HG02938 (cell line): ENCODE measurements at regions not wholly inside any gene's neighbourhood (a gene's known extent, or its start where the extent isn't known, plus 50 kb on each side); places are given as distances from the start of the nearest gene placed in this dataset.

Source experiments
- ATAC-seq: cut with Tn5 transposase; IDR thresholded peaks from one replicate; pipeline ENCODE4 v1.9.1; 2021; ENCODE audit warnings: mild to moderate bottlenecking, moderate library complexity; ENCODE audit not compliant: unreplicated experiment

DNA sequence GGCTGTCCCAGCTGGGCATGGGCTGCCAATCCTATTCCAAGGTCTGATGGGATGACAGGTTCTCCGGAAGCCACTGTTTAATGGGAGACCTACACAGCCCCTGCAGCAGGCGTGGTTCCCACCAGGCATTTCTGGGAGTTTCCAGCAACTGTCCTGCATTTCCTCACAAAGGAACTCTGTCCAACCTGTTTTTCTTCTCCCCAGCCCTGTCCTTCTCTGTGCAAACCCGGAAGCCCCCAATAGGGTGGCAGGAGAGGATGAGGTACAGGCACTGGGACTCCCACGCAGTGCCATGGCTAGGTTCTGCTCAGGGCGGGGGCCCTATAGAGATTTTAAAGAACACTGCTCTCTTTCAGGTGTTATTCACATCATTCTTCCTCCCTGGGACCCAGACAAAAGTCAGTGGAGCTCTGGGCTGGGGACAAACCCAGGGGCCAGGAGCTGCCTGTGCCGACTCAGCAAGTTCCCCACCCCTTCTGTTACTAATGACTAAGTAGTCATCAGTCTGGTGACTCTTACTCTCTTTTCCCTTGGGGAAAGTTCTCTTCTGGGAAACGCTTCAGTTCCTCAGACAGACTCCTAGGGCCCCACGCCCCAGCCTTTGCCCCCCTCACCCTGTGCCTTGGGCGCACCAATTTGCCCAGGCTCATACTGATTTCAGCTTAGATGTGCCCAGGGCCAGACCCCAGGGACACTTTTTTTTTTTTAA lies 97.7 kb downstream of the CD47 start:
- no peak for ATAC-seq

DNA sequence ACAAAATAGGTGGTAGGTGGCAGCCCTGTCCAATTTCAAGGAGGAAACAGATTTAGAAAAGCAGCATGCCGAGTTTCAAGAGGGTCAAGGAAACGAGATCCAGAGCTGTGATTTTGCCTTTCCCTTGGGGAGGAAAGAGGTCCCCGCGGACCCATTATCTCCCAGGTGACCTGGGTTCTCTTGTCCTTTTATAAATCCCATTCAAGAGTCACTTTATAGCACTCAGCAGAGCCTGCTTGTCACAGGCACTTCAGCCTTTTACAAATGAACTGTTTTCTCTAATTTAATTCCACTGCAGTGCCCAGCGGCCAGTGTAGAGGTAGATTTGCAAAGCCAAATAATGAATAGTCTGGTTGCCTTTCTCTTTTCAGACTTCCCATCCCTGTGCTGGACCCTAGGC lies 99.9 kb downstream of the CD47 start:
- ATAC-seq: no peak

DNA sequence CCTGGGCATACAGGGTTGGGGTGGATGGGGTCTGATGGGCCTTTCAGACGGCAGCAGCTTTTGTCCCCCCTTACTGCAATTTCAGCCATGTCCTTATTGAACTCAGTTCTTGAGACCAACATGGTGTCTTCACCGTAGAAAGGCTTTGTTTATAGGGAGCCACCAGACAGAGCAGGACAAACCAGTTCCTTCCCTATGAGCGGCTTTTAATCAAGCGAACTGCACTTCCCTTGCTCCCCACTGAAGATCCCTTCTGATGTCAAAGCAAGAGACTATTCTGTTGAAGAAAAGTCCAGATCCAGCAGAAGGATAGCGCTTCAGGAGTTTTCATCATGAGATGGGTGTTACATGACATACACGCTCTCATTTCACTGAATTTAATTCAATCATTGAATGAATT lies 100.4 kb downstream of the CD47 start:
- no peak for ATAC-seq

DNA sequence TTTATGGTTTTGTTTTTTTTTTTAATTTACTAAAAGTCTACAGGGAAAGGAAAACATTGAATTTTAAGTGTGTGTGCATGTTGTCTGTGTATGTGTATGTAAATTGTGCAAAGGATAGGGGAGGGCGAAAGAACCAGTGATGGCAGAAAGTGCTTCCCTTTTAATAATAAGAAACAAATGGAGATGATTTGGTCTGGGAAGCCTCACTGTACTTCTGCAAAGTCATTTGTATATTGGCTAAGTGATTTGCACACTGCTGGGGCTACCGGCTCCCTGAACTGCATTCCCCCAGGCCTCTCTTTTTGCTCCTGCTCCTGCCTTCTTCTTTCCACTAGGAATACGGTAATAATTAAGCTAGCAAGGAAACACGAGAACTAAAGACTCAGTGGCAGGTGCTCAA lies 101.2 kb downstream of the CD47 start:
- ATAC-seq: no peak

DNA sequence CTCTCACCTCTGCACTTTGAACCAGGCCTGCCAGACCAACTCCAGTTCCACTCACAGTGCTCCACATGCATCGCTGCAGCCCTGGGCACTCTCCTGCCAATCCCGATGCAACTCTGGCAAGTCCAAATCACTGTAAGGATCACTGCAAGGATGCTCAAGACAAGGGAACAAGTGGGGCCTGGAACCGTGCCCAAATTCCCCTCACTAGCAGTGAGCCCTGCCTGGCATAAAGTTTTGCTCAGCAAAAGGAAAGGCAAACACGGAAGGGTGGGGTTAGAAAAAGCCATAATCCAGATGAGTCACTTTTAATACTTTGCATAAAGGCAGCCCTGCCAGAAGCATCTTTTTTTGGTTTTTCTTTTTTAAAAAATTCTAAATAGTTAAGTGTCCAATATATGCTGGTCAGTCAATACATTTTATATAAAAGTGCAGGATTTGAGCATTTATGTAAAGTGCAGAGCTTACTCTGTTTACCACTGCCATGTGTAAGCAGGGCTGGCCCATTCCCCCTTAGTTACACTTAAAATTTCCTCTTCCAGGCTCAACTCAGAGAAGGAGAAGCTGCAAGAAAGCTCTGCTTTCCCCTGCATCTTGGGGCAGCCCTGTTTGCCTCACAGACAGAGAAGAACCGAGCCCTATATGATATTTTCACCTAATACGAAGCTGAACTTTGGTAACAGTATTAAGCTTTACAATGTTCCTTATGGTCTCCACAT lies 102.2 kb downstream of the CD47 start:
- no peak for ATAC-seq

DNA sequence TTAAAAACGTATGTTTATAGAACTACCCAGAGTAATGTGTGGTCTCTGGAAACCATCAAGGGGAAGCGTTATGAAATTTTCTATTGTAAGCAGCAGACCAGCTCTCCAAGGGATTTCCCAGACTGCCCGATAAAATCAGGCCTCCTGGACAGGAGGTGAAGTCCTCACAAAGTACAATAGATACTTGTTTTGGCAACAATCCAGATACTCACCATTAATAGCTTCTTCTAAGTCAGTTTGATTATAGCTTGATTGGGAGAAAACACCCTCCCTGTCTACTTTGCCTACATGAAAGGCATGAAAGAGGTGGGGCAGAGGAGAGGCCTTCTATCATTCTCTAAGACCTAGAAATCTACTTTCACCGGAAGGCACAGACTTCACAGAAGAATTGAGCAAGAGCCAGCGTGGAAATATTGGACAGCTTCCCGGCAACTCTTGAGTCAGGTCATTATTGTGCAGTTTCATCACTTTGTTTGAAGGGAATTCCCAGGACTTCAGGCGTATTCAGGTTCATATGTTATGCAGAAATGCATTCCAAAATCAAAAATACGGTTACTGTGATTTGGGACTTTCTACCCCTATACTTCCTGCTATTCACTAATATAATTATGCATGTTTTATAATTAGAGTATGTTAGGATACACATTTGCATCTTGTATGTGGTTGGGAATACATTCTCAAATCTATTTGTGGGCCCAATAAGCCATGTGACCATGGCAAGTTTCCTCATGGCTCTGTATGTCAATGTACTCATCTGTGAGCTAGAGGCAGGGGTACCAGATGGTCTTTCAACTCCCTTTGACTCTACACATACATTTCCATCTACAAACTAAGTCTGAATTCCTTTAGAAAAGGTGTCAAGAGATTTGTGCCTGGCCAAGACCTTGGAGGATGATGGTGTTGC lies 103.5 kb downstream of the CD47 start:
- ATAC-seq: no peak

DNA sequence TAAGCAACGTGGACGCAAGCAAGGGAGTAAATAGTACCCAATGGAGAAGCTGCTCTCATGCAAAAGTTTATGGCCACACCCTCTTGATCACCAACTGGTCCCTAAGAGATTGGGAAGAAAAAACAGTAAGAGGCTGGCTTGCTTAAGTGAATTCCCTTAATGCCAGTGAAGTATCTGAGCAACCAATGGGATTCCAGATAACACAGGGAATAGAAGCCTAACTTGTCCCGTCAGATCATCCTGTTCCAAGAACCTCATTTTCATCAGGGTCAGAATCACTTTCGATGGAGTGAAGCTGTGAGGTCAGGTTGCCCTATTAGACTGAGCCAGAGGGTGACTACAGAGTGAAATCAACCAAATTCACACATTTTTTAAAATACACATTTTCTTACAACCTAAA lies 104.3 kb downstream of the CD47 start:
- ATAC-seq: no peak

DNA sequence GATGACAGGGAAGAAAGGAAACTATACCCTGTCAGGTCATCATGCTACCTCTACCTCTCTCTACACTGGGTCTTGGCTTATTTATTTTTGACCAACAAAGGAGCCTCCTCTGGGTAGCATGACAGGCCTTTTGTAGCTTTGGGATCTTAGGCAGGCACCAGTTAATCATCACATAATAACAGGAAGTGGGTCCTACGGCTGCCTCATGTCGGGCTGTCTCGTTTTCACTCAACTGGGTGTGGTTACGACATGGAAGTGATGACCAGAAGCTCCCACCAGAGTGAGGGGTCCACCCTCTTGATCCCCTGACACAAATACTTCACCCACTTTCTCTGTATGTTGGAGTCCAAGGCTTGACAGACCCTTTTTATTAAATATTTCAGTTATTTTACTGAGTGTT lies 105.3 kb downstream of the CD47 start:
- peak; percentile 99 for ATAC-seq

DNA sequence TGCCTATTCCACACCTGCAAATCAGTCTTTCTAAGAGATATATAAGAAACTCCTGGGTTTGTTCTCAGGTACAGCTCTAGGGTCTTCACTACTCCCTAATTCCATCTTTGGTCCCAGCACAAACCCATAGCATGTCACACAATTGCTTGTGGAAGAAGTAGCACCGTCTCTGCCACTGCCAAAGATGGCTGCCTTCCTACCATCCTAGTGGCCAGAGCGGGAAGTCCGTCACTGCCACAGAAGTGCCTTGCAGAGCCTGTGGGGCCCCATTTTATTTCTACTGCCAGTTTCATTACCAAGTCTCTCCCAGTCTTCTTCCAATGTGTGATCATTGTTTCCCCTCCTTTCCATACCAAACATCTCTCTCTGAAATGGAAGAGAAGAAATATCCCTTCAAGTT lies 107.6 kb downstream of the CD47 start:
- no peak for ATAC-seq

DNA sequence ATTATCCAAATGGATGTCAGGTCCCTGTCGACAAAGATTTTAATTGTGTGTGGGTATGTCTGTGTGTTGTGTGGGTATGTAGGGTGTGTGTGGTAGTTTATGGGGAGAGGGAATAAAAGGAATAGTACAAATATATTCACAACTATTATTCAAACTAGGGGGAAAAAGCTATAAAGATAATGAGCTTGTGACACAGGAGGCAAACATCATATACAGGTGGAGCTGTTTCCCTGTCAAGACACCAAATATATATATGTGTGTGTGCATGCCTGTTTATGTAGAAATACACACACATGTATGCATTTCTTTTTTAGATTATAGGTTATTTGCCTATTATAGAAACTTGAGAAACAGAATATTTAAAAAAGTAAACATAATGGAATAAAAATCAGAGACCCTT lies 108.7 kb downstream of the CD47 start:
- ATAC-seq: no peak

DNA sequence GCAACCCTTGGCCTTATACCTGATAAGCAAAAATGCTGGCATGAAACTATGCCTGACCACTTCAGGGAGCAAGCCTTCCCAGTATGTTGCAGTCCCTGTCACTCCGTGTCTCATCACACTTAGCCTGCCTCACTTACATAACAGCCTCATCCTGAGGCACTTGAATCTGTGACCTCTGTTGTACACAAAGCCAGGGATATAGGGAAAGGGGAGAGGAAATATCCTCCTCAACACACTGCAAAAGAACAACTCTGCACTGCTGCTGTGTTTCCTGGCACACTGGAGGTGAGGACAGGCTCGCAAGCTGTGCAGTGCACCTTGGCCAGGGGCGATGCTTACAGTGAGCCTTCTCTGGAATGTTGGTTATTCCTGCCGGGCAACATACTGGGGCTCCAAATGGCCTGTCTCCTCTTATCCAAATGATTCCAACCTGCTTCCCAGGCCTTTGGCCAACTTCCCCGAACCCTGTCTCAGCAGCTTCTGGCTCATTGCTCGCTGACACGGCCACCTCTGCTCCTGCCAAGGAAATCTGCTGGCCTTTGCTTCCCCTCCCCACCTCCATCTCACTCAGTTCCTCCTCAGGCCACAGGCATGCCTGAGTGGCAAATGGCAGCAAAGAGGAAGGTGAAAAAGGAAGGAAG lies 109.2 kb downstream of the CD47 start:
- no peak for ATAC-seq

DNA sequence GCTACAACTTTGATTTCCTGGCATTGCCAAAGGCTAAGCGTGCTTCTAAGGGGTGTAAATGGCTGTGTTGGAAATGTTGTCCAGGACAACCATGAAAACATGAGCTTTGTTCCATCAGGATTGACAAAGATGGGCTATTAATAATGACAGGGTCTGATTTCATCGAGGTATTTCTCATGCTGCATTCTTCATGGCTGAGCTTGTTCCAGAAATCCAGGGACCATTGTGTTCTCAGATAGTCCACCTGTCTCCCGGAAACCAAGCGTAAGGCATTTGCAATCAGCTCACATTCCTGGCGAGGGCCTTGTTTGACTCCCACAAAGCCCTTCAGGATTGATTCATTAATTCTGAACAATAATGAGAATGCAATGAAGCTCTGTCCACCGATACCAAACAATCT lies 111.3 kb downstream of the CD47 start:
- ATAC-seq: no peak

DNA sequence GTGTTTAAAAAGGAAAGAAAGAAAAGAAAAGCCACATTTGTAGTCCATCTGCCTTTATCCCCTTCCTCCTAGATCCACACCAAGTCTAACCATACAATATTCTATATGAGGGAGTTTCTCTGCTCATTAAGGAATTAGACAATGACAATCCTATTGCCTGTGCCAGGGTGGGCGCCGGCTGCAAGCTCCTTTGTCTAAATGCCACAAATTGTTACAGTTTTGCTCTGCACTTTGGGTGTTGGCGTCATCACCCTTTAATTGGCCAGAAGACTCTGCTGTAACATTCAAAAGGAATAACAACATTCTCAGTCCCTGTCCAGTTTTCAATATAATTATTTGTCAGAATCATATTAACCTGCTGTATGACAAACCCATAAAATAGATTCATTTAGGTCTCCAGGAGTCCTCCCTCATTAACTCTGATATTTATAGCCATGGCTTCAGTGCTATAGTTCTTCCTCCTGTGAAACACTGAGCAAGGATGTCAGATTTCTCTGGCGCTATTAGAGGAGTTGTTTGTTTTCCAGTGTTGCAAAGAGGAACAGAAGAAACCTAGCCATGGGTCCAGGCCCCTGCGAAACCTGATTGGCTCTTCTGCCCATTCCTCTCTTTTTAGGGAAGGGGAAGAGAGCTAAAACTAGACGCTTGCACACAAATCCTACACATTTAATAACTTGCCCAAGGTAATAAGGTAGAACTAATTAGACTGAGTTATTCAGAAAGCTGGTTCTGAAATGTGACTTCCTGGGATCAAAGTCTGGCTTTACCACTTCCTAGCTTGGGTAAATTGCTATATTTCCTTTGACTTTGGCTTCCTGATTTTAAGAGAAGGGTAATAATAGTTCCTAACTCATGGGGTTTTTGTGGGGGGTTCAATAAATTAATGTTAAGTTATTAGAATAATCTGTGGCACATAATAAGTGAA lies 112.4 kb downstream of the CD47 start:
- ATAC-seq: no peak

DNA sequence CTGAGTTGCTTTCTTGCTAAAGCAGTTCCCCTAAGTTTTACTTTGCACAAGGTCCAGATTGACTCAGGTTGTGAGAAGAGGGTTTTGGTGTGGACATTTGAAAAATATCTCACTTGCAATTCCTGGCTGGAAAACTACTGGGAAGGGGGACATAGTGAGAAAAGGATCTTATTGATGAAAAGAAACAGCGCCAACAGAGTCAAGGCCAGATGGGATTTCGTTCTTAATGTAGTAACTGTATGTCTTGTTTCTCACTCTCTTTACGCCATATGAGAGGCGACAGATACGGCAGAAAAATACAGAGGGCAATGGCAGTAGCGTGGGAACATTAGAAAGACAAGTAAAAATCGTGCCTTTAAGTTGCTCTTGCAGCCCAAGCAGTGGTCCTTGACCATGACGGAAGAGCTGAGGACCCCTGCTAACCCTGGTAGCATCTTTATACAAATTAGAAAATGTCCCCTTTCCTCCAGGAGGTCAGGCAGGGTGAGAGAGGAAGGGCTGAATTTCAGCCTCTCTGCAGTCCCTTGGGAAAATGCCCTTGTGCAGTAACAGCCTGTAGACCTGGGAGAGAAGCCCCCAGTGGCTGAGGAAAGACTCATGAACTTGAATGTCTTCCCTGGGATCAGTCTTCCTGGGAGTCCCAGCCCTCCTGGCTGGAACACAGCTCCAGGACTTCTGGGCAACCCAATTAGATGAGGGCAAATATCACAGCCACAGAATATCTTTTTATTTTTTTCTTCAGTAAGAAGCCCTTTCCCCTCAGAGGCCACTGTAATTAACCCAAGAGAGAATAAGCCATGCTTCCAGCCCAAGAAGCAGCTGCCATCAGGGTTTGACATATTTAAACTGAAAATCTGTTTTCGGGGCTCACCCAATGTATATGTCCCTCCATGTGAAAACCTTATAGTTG lies 113.4 kb downstream of the CD47 start:
- no peak for ATAC-seq

DNA sequence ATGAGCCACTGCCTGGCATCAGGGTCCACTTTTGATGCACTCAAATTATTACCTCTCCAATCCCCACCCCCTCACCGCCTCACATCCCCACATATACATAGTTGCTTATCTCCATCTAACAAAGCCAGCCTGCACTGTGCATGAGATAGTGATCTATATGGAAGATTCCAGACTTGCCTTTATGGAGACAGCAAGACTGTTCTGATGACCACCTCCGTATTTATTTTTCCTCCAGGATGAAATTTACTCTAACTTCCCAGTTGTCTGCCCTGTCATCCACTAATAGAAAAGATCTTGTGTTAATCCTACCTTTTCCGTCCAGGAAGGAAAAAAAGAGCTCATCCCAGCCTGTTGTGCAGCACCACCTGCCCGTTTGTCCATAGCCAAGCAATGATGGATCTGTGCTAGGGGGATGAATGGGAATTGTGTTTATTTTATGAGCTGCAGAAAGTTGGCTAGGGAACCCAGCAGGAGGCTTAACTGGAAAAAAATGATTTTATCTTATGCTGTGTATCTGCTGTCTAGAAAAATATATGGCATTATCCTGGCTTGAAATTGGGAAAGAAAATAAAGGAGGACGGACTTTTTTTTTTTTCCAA lies 114.5 kb downstream of the CD47 start:
- no peak for ATAC-seq

DNA sequence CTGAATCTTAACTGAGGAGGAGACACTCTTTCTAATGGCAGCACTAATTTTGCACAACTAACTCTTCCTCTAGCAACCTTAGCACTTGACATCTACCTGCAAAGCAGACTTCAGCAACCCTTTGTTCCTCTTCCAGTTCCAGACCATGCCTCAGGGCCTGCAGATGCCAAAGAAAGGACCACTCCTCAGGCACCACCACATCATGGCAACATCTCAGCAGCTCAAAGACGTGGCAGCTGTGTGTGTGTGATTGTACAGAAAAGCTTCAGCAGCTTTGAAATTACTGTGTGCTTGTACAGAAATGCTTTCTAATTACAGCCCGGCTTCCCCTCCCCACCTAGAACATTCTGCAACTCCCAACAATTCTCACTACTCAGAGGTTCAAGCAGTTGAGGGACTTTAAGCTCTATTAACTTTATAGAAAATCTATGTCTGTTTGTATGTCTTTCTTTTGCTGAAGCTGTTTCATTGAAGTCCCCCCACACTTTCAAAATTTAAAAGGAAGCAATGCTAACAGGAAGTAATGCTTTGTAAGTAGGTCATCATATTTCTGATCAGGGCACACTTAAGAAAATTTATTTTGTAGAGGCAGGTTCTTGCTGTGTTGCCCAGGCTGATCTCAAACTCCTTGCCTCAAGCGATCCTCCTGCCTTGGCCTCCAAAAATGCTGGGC lies 115.2 kb downstream of the CD47 start:
- ATAC-seq: no peak

DNA sequence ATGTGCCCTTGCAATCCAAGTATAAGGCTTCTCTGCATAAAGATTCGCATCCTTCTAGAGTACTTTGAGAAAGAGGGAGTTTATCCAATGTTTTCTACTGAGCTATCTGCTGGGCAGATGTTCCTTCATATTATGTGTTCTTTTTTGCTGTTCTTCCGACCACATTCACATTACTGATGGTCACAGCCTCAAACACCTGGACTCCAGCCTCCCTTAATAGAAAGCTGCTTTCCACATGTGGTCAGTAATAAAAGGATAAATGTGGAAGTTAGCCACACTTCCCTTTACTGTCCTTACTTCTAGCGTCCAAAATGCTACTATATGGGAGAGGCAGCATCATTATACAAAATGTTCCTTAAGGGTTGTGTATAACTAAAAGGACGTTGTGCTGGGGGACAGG lies 116.9 kb downstream of the CD47 start:
- ATAC-seq: no peak

DNA sequence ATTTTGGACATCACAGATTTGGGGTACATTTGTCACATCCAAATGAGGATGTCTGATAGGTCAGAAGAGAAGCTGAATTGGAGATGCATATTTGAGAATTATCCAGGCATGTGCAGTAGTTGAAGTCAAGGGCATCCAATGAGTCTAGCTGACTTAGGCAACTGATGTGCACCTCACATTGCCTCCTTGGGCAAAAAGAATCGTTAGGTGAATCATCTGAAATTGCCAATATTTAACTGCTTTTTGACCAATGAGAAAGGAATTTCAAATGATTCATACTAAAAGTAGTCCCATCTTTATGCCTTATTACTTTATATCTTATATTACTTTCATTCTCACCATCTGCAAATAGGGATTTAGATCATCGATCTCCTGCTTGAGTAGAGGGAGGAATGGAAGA lies 117.7 kb downstream of the CD47 start:
- no peak for ATAC-seq
